ENCODE measurements at regions not wholly inside any gene's neighbourhood (a gene's known extent, or its start where the extent isn't known, plus 50 kb on each side); places are given as distances from the start of the nearest gene placed in this dataset.

- TF ChIP-seq SNAI2 (CRISPR knock-in tag; IDR thresholded peaks at IDR 0.05) (no peak), OSR1 (CRISPR knock-in tag; IDR thresholded peaks at IDR 0.05) (no peak), ARNTL (CRISPR knock-in tag; IDR thresholded peaks at IDR 0.05; ENCODE audit: borderline replicate concordance, low read depth) (no peak), ZFP3 (CRISPR knock-in tag; IDR thresholded peaks at IDR 0.05) (no peak), BACH2 (CRISPR knock-in tag; IDR thresholded peaks at IDR 0.05; ENCODE audit: borderline replicate concordance) (no peak), RARB (CRISPR knock-in tag; IDR thresholded peaks at IDR 0.05) (no peak), CSDC2 (CRISPR knock-in tag; IDR thresholded peaks at IDR 0.05) (no peak), ZNF8 (CRISPR knock-in tag; IDR thresholded peaks at IDR 0.05) (no peak), TCF4 (CRISPR knock-in tag; IDR thresholded peaks at IDR 0.05; ENCODE audit: borderline replicate concordance) (no peak), ZNF70 (CRISPR knock-in tag; IDR thresholded peaks at IDR 0.05) (no peak), ZC3H10 (CRISPR knock-in tag; IDR thresholded peaks at IDR 0.05) (no peak), ISL1 (CRISPR knock-in tag; IDR thresholded peaks at IDR 0.05) (no peak)
- TF ChIP-seq, protein P1, sequence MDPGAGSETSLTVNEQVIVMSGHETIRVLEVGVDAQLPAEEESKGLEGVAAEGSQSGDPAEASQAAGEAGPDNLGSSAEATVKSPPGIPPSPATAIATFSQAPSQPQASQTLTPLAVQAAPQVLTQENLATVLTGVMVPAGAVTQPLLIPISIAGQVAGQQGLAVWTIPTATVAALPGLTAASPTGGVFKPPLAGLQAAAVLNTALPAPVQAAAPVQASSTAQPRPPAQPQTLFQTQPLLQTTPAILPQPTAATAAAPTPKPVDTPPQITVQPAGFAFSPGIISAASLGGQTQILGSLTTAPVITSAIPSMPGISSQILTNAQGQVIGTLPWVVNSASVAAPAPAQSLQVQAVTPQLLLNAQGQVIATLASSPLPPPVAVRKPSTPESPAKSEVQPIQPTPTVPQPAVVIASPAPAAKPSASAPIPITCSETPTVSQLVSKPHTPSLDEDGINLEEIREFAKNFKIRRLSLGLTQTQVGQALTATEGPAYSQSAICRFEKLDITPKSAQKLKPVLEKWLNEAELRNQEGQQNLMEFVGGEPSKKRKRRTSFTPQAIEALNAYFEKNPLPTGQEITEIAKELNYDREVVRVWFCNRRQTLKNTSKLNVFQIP (CRISPR knock-in tag; IDR thresholded peaks at IDR 0.05; ENCODE audit: borderline replicate concordance, low read depth), result no peak
- TF ChIP-seq, protein P2, sequence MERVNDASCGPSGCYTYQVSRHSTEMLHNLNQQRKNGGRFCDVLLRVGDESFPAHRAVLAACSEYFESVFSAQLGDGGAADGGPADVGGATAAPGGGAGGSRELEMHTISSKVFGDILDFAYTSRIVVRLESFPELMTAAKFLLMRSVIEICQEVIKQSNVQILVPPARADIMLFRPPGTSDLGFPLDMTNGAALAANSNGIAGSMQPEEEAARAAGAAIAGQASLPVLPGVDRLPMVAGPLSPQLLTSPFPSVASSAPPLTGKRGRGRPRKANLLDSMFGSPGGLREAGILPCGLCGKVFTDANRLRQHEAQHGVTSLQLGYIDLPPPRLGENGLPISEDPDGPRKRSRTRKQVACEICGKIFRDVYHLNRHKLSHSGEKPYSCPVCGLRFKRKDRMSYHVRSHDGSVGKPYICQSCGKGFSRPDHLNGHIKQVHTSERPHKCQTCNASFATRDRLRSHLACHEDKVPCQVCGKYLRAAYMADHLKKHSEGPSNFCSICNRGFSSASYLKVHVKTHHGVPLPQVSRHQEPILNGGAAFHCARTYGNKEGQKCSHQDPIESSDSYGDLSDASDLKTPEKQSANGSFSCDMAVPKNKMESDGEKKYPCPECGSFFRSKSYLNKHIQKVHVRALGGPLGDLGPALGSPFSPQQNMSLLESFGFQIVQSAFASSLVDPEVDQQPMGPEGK (CRISPR knock-in tag; IDR thresholded peaks at IDR 0.05; ENCODE audit: borderline replicate concordance), result no peak
Measured at GRCh38 chr21:31409831-31410487, 65.9 kb upstream of the TIAM1 start.

Data from SK-N-SH treated with all-trans-retinoic acid at 6 μM for 48 hours (cell line).